Uterus (tissue), 2 donors: ENCODE measurements at regions not wholly inside any gene's neighbourhood (a gene's known extent, or its start where the extent isn't known, plus 50 kb on each side); places are given as distances from the start of the nearest gene placed in this dataset.
"Not testable (repeated sequence)": the region's sequence is repeated elsewhere in the genome, so short reads cannot be mapped to it uniquely, and the experiment has no call there.

Experiments used
- POLR2A ChIP-seq, 2 donors: fragments of 450-650 bp; IDR thresholded peaks; one replicate each; pipeline ENCODE4 v1.6.1; 2016; ENCODE audit warnings: antibody characterized with exemption in 2 of 2, mild to moderate bottlenecking in 1 of 2, moderate library complexity in 1 of 2
- TF ChIP-seq, protein P1 (sequence below), 4 experiments: fragments of 200-600 bp in 2 of 4; fragments of 450-650 bp in 2 of 4; sonication (generic) in 2 of 4; IDR thresholded peaks; one replicate each; pipeline ENCODE4 v1.5.1; 2016 to 2019; ENCODE audit warnings: antibody characterized with exemption in 4 of 4, mild to moderate bottlenecking in 2 of 4, moderate library complexity in 1 of 4

- TF ChIP-seq POLR2A (IDR thresholded peaks at IDR 0.05) = not testable (repeated sequence)
- TF ChIP-seq, protein P1, sequence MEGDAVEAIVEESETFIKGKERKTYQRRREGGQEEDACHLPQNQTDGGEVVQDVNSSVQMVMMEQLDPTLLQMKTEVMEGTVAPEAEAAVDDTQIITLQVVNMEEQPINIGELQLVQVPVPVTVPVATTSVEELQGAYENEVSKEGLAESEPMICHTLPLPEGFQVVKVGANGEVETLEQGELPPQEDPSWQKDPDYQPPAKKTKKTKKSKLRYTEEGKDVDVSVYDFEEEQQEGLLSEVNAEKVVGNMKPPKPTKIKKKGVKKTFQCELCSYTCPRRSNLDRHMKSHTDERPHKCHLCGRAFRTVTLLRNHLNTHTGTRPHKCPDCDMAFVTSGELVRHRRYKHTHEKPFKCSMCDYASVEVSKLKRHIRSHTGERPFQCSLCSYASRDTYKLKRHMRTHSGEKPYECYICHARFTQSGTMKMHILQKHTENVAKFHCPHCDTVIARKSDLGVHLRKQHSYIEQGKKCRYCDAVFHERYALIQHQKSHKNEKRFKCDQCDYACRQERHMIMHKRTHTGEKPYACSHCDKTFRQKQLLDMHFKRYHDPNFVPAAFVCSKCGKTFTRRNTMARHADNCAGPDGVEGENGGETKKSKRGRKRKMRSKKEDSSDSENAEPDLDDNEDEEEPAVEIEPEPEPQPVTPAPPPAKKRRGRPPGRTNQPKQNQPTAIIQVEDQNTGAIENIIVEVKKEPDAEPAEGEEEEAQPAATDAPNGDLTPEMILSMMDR (IDR thresholded peaks at IDR 0.05) = not testable (repeated sequence)
These were observed 74.8 kb upstream of the SERPINE2 start for GRCh38 chr2:224113930-224114329.
